Putamen (tissue), 1 donor: ENCODE measurements at regions not wholly inside any gene's neighbourhood (a gene's known extent, or its start where the extent isn't known, plus 50 kb on each side); places are given as distances from the start of the nearest gene placed in this dataset.
A peak's percentile ranks its signal among the peaks of the same experiment; 100 is the strongest.
"Not testable (repeated sequence)": the region's sequence is repeated elsewhere in the genome, so short reads cannot be mapped to it uniquely, and the experiment has no call there.

Experiments
- DNase-seq: peaks from one replicate; pipeline ENCODE4 v3.0.0-alpha.2; 2016; ENCODE audit warnings: low spot score

GRCh38 chr5:67771221-67771620, 444.3 kb upstream of the PIK3R1 start:
- DNase-seq: no peak

- DNase-seq: no peak
These were observed 445.0 kb upstream of the PIK3R1 start for GRCh38 chr5:67770431-67771025.

GRCh38 chr5:67765697-67766096, 449.9 kb upstream of the PIK3R1 start:
- DNase-seq: no peak

- not testable (repeated sequence) for DNase-seq
These were observed 457.8 kb upstream of the PIK3R1 start for GRCh38 chr5:67757771-67758170.

- DNase-seq: no peak
These were observed 463.2 kb upstream of the PIK3R1 start for GRCh38 chr5:67752357-67752708.

GRCh38 chr5:67748165-67748690, 467.3 kb upstream of the PIK3R1 start:
- DNase-seq: no peak

GRCh38 chr5:67747096-67747495, 468.5 kb upstream of the PIK3R1 start:
- DNase-seq: no peak

- not testable (repeated sequence) for DNase-seq
These were observed 468.9 kb upstream of the PIK3R1 start for GRCh38 chr5:67746608-67747007.

GRCh38 chr5:67746103-67746502, 469.5 kb upstream of the PIK3R1 start:
- DNase-seq: no peak

GRCh38 chr5:67732921-67733320, 482.6 kb upstream of the PIK3R1 start:
- no peak for DNase-seq

GRCh38 chr5:67732471-67732870, 483.1 kb upstream of the PIK3R1 start:
- no peak for DNase-seq

- DNase-seq: peak; percentile 91
These were observed 483.7 kb upstream of the PIK3R1 start for GRCh38 chr5:67731886-67732285.

- no peak for DNase-seq
These were observed 484.6 kb upstream of the PIK3R1 start for GRCh38 chr5:67730917-67731474.

GRCh38 chr5:67728326-67728890, 487.1 kb upstream of the PIK3R1 start:
- DNase-seq: no peak

- DNase-seq: no peak
These were observed 490.0 kb upstream of the PIK3R1 start for GRCh38 chr5:67725604-67726003.

GRCh38 chr5:67724412-67725135, 491.0 kb upstream of the PIK3R1 start:
- peak; percentile 50 for DNase-seq

GRCh38 chr5:67723873-67724272, 491.7 kb upstream of the PIK3R1 start:
- no peak for DNase-seq

GRCh38 chr5:67722582-67722981, 493.0 kb upstream of the PIK3R1 start:
- not testable (repeated sequence) for DNase-seq

- DNase-seq: no peak
These were observed 495.3 kb upstream of the PIK3R1 start for GRCh38 chr5:67720162-67720772.

- no peak for DNase-seq
These were observed 505.4 kb upstream of the CD180 start for GRCh38 chr5:67702008-67702407.

- no peak for DNase-seq
These were observed 503.0 kb upstream of the CD180 start for GRCh38 chr5:67699560-67699959.

GRCh38 chr5:67696446-67696845, 499.8 kb upstream of the CD180 start:
- no peak for DNase-seq

- DNase-seq: no peak
These were observed 498.8 kb upstream of the CD180 start for GRCh38 chr5:67695369-67695768.
